ENCODE measurements at regions not wholly inside any gene's neighbourhood (a gene's known extent, or its start where the extent isn't known, plus 50 kb on each side); places are given as distances from the start of the nearest gene placed in this dataset.

- TF ChIP-seq PATZ1 (tag by site-specific recombination; IDR thresholded peaks at IDR 0.05) = no peak
- TF ChIP-seq ZNF324 (tag by site-specific recombination; IDR thresholded peaks at IDR 0.05) = no peak
- TF ChIP-seq KLF9 (tag by site-specific recombination; IDR thresholded peaks at IDR 0.05; ENCODE audit: low read depth) = no peak
- peak; percentile 35; the same call in 1 of the 2 replicates for TF ChIP-seq ZIC2 (tag by site-specific recombination; IDR thresholded peaks at IDR 0.05)
- 0 out of 2 replicates have a peak, but pooled peaks have one; percentile 34 for TF ChIP-seq ZNF610 (tag by site-specific recombination; IDR thresholded peaks at IDR 0.05; ENCODE audit: borderline replicate concordance)
- TF ChIP-seq ZNF580 (tag by site-specific recombination; IDR thresholded peaks at IDR 0.05) = peak; percentile 55
- TF ChIP-seq ZNF266 (tag by site-specific recombination; IDR thresholded peaks at IDR 0.05; ENCODE audit: low read depth) = no peak
- TF ChIP-seq ZNF785 (tag by site-specific recombination; IDR thresholded peaks at IDR 0.05) = no peak
- no peak for TF ChIP-seq ZNF704 (tag by site-specific recombination; IDR thresholded peaks at IDR 0.05)
- TF ChIP-seq ZNF449 (tag by site-specific recombination; IDR thresholded peaks at IDR 0.05) = no peak; the same call in 1 of the 2 replicates
- no peak for TF ChIP-seq PBX3 (CRISPR knock-in tag; IDR thresholded peaks at IDR 0.05)
- no peak for TF ChIP-seq ZNF354C (tag by site-specific recombination; IDR thresholded peaks at IDR 0.05; ENCODE audit: borderline replicate concordance, low read depth)
- no peak for TF ChIP-seq ZNF549 (tag by site-specific recombination; IDR thresholded peaks at IDR 0.05)
- no peak for TF ChIP-seq ZNF596 (tag by site-specific recombination; IDR thresholded peaks at IDR 0.05)
- no peak for TF ChIP-seq ZNF239 (tag by site-specific recombination; IDR thresholded peaks at IDR 0.05)
- TF ChIP-seq ZNF426 (tag by site-specific recombination; IDR thresholded peaks at IDR 0.05) = no peak
- TF ChIP-seq SALL2 (tag by site-specific recombination; IDR thresholded peaks at IDR 0.05; ENCODE audit: borderline replicate concordance) = no peak
- TF ChIP-seq ZNF560 (tag by site-specific recombination; IDR thresholded peaks at IDR 0.05; ENCODE audit: borderline replicate concordance) = no peak
- TF ChIP-seq ZNF391 (tag by site-specific recombination; IDR thresholded peaks at IDR 0.05; ENCODE audit: borderline replicate concordance, low read depth) = no peak
- TF ChIP-seq ZSCAN4 (tag by site-specific recombination; IDR thresholded peaks at IDR 0.05) = no peak
- peak; percentile 84 for TF ChIP-seq ATF2 (tag by site-specific recombination; IDR thresholded peaks at IDR 0.05; ENCODE audit: low read depth)
- peak; percentile 69; the same call in 1 of the 2 replicates for TF ChIP-seq IKZF3 (tag by site-specific recombination; IDR thresholded peaks at IDR 0.05)
- no peak for TF ChIP-seq ZNF112 (tag by site-specific recombination; IDR thresholded peaks at IDR 0.05)
- TF ChIP-seq PRDM10 (tag by site-specific recombination; IDR thresholded peaks at IDR 0.05) = peak; percentile 73; the same call in 1 of the 2 replicates
- TF ChIP-seq ZNF624 (tag by site-specific recombination; IDR thresholded peaks at IDR 0.05) = no peak
Observed at GRCh38 chr16:54687043-54687899, 243.4 kb upstream of the IRX5 start (continued).
